Adrenal gland (tissue), 9 donors: ENCODE measurements at regions not wholly inside any gene's neighbourhood (a gene's known extent, or its start where the extent isn't known, plus 50 kb on each side); places are given as distances from the start of the nearest gene placed in this dataset.

Experiments
- DNase-seq, 7 donors: peaks; one replicate each; pipeline ENCODE4 v3.0.0-alpha.2; 2019 to 2020
- H3K27ac ChIP-seq, 5 donors: fragments of 200-600 bp; sonication (generic) in 4 of 5; 1 replicate in 3 of 5; 2 replicates in 2 of 5; pipeline versions ENCODE4 v1.5.1 to v1.8.0; 2016 to 2020; ENCODE audit warnings: mild to moderate bottlenecking in 1 of 5
- H3K27me3 ChIP-seq: fragments of 200-600 bp; 2 replicates; pipeline ENCODE4 v1.8.0; 2021
- H3K36me3 ChIP-seq, 2 donors: fragments of 200-600 bp; replicated peaks in 1 of 2; 1 replicate in 1 of 2; 2 replicates in 1 of 2; pipeline versions ENCODE4 v1.5.1 to v1.8.0; 2018 to 2022
- H3K4me1 ChIP-seq, 2 donors: fragments of 200-600 bp; replicated peaks in 1 of 2; 1 replicate in 1 of 2; 2 replicates in 1 of 2; pipeline versions ENCODE4 v1.5.1 to v1.8.0; 2018 to 2021
- H3K4me3 ChIP-seq, 4 donors: fragments of 200-600 bp; sonication (generic) in 3 of 4; one replicate each; pipeline ENCODE4 v1.5.1; 2016 to 2018
- H3K9me3 ChIP-seq, 3 donors: fragments of 200-600 bp; sonication (generic) in 1 of 3; replicated peaks in 1 of 3; 1 replicate in 2 of 3; 2 replicates in 1 of 3; pipeline versions ENCODE4 v1.5.1 to v1.8.0; 2016 to 2021
- CTCF ChIP-seq, 6 experiments: fragments of 450-650 bp in 4 of 6; fragments of 200-600 bp in 2 of 6; sonication (generic) in 1 of 6; IDR thresholded peaks; 1 replicate in 5 of 6; 2 replicates in 1 of 6; pipeline versions ENCODE4 v1.5.1 to v1.8.0; 2016 to 2021; ENCODE audit warnings: antibody characterized with exemption in 6 of 6, mild to moderate bottlenecking in 2 of 6, moderate library complexity in 1 of 6
- POLR2A ChIP-seq, 2 donors: fragments of 450-650 bp; IDR thresholded peaks; one replicate each; pipeline ENCODE4 v1.6.1; 2017; ENCODE audit warnings: antibody characterized with exemption in 2 of 2, mild to moderate bottlenecking in 2 of 2, moderate library complexity in 1 of 2
- WGBS, 4 donors: extraction: QIAGEN DNeasy Blood & Tissue Kit in 2 of 4; methylation state at CpG; one replicate each; pipeline versions ENCODE4 v1.1.5 to v1.1.7; 2013 to 2017; 5-methylcytosine and 5-hydroxymethylcytosine counted together
- intact Hi-C, 2 donors: fragments of 100-400 bp; cut with DNase I; formaldehyde crosslinking; loops; one replicate each; pipeline versions ENCODE4 v1.14.1 to v1.15.0; 2022 to 2023
- donor health status: healthy with polysubstance abuse.
- donor health status: Bipolar disorder and iron deficiency.
- donor health status: DM: yes; HTN: yes; CAD: no.
- donor health status: DM: no; HTN: no; CAD: no.
- donor health status: DM: no; HTN: no; CAD: no.

GRCh38 chr5:124583469-124584350 lies 162.7 kb downstream of the ZNF608 start:
- no peaks in the 10 kb centered on the region for H3K36me3 ChIP-seq
- H3K4me3 ChIP-seq, result no peak overlapping the region
- no peaks in the 10 kb centered on the region for H3K4me1 ChIP-seq
- WGBS, 4 donors, result 78 to 84% (median 82%) methylated on average over 7 of the region's 7 CpGs
- no peaks in the 10 kb centered on the region for H3K9me3 ChIP-seq
- no peak overlapping the region for H3K27ac ChIP-seq
- intact Hi-C loops, result no loop called here
- H3K27me3 ChIP-seq, result no peaks in the 10 kb centered on the region
- DNase-seq, result no peak
- no peak for TF ChIP-seq CTCF (IDR thresholded peaks at IDR 0.05)
- TF ChIP-seq POLR2A (IDR thresholded peaks at IDR 0.05), result no peak

- Histone ChIP-seq H3K4me1 (no peaks in the 10 kb centered on the region), H3K9me3 (no peaks in the 10 kb centered on the region), H3K4me3 (no peak overlapping the region), H3K27ac (no peak overlapping the region), H3K36me3 (no peaks in the 10 kb centered on the region), H3K27me3 (no peaks in the 10 kb centered on the region)
- 94 to 97% (median 96%) methylated on average over 1 of the region's 1 CpG for WGBS, 4 donors
- no peak for DNase-seq
- intact Hi-C loops, result no loop called here
- TF ChIP-seq POLR2A (IDR thresholded peaks at IDR 0.05), result no peak
- no peak for TF ChIP-seq CTCF (IDR thresholded peaks at IDR 0.05)
Measured at GRCh38 chr5:124582561-124582840, 163.9 kb downstream of the ZNF608 start.

GRCh38 chr5:124581738-124582560 lies 164.5 kb downstream of the ZNF608 start:
- H3K9me3 ChIP-seq, result no peaks in the 10 kb centered on the region
- H3K4me1 ChIP-seq, result no peaks in the 10 kb centered on the region
- no peak overlapping the region for H3K4me3 ChIP-seq
- no peaks in the 10 kb centered on the region for H3K27me3 ChIP-seq
- WGBS, 4 donors, result 90 to 92% (median 91%) methylated on average over 10 of the region's 10 CpGs
- intact Hi-C loops, result no loop called here
- DNase-seq, result no peak
- no peak for TF ChIP-seq CTCF (IDR thresholded peaks at IDR 0.05)
- TF ChIP-seq POLR2A (IDR thresholded peaks at IDR 0.05), result no peak
- no peaks in the 10 kb centered on the region for H3K36me3 ChIP-seq
- no peak overlapping the region for H3K27ac ChIP-seq

GRCh38 chr5:124580925-124581737 lies 165.3 kb downstream of the ZNF608 start:
- no peaks in the 10 kb centered on the region for H3K4me1 ChIP-seq
- WGBS, 4 donors, result 85 to 95% (median 92%) methylated on average over 8 to 9 of the region's 9 CpGs
- TF ChIP-seq CTCF (IDR thresholded peaks at IDR 0.05) (no peak), POLR2A (IDR thresholded peaks at IDR 0.05) (no peak)
- no peak for DNase-seq
- no peaks in the 10 kb centered on the region for H3K36me3 ChIP-seq
- no peaks in the 10 kb centered on the region for H3K9me3 ChIP-seq
- H3K27ac ChIP-seq, result no peak overlapping the region
- intact Hi-C loops, result no loop called here
- H3K27me3 ChIP-seq, result no peaks in the 10 kb centered on the region
- no peak overlapping the region for H3K4me3 ChIP-seq
